ENCODE measurements at regions not wholly inside any gene's neighbourhood (a gene's known extent, or its start where the extent isn't known, plus 50 kb on each side); places are given as distances from the start of the nearest gene placed in this dataset.
"Not testable (repeated sequence)": the region's sequence is repeated elsewhere in the genome, so short reads cannot be mapped to it uniquely, and the experiment has no call there.

DNA sequence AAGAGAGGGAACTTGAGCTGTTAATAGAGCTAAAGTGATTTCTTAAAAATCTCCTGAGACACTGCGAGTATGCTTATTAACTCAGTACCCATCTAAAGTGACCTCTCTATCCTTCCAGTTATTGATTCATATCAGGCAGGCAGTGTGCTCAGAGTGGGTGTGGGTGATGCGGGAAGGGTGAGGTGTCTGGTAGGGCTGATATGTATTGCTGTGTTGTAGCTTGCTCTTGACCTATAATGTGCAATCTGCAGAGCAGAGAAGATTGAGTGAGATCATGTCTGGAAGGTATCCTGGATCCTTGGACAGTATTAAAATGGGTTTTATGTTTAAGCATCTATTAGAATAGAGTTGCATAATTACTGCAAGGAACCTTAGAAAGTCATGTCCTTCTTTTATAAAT is 71.9 kb upstream of the SEC22B start:
- POLR2A ChIA-PET; H3K4me3 Mint-ChIP-seq; H3K4me1 Mint-ChIP-seq; intact Hi-C loops (cut with DNase I, micrococcal nuclease); H3K27ac Mint-ChIP-seq; H3K36me3 Mint-ChIP-seq (ENCODE audit: low read depth); H3K27me3 Mint-ChIP-seq; ATAC-seq; CTCF ChIA-PET; DNase-seq; H3K9me3 Mint-ChIP-seq (ENCODE audit: low read depth): not testable (repeated sequence)

DNA sequence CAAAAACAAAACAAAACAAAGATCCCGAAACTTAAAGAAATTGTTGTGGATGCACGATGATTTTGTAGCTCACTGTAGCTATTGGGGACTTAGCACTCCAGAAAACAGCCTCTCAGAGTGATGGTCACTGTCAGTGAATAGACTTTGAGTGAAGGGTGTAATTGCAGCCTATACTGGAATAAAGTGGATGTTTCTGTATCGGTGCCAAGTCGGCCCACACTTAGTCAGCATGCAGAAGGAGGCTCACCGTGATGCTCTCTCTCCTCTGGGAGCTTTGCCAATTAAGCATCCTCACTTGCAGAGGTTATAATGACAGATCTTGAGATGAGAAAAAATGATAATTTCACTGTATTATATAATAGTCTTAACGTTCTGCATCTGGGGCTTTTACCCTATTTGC is 67.5 kb upstream of the SEC22B start:
- intact Hi-C loops (cut with DNase I, micrococcal nuclease); H3K4me1 Mint-ChIP-seq; CTCF ChIA-PET; POLR2A ChIA-PET; H3K27me3 Mint-ChIP-seq; H3K9me3 Mint-ChIP-seq (ENCODE audit: low read depth); H3K4me3 Mint-ChIP-seq; H3K27ac Mint-ChIP-seq; H3K36me3 Mint-ChIP-seq (ENCODE audit: low read depth); DNase-seq; ATAC-seq: not testable (repeated sequence)

DNA sequence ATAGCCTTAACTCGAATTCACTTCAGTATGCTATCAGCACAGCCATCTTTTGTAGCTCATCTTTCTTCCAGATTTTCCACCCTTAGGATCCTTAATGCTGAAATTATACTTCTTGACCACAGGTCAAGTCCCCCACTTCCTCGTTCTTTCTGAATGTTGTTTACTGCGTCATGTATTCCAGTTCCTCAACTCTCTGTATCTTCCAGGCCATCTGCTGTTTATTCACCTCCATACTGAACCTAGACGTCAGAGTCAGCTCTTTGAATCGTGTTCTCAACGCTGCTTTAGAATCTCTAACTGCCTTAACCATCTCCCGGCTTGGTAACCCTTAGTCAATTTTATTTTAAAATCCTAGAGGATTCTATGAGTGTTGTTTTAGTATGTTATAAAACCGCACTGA is 66.3 kb upstream of the SEC22B start:
- POLR2A ChIA-PET; H3K4me1 Mint-ChIP-seq; H3K27ac Mint-ChIP-seq; H3K4me3 Mint-ChIP-seq; DNase-seq; H3K27me3 Mint-ChIP-seq; CTCF ChIA-PET; H3K36me3 Mint-ChIP-seq (ENCODE audit: low read depth); H3K9me3 Mint-ChIP-seq (ENCODE audit: low read depth); ATAC-seq; intact Hi-C loops (cut with DNase I, micrococcal nuclease): not testable (repeated sequence)

DNA sequence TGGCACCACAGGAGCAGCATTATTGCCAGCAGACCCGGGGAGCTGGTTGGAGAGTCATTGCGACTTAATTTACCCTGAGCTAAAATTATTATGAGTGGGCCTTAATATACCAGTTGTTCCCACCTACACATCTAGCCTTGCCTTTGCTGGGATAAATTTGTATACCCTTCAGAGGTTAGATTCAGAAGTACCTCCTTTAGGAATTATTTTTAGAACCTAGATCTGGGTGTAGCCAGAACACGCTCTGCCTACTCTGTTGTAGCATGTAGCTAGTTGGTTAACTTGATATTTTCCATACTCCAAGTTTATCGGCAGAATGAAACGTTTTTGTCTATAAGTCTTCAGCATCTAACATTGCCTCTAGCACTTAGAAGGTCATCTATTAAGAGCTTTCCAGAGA is 65.5 kb upstream of the SEC22B start:
- POLR2A ChIA-PET; CTCF ChIA-PET; H3K4me3 Mint-ChIP-seq; ATAC-seq; H3K27ac Mint-ChIP-seq; H3K4me1 Mint-ChIP-seq; H3K9me3 Mint-ChIP-seq (ENCODE audit: low read depth); intact Hi-C loops (cut with DNase I, micrococcal nuclease); DNase-seq; H3K36me3 Mint-ChIP-seq (ENCODE audit: low read depth); H3K27me3 Mint-ChIP-seq: not testable (repeated sequence)

DNA sequence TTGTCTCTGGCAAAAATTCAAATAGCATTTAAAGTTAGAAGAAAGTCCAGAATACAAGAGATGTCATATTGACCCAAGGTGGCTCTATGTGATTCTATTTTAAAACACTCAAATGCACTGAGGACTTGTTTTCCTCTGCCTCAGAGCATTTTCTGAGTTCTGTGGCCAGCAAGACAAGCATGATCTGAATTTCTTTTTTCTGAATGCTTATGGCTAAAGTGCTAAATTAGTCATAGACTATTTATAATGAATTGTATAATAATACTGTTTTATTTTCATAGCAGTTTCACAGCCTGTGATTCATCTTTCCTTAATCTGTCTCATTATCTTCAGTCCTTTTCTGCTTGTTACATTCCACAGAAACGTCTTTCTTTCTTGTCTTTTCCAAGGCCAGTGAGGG is 63.9 kb upstream of the SEC22B start:
- POLR2A ChIA-PET; H3K4me1 Mint-ChIP-seq; H3K36me3 Mint-ChIP-seq (ENCODE audit: low read depth); H3K27ac Mint-ChIP-seq; H3K9me3 Mint-ChIP-seq (ENCODE audit: low read depth); H3K27me3 Mint-ChIP-seq; H3K4me3 Mint-ChIP-seq; CTCF ChIA-PET; DNase-seq; ATAC-seq; intact Hi-C loops (cut with DNase I, micrococcal nuclease): not testable (repeated sequence)

DNA sequence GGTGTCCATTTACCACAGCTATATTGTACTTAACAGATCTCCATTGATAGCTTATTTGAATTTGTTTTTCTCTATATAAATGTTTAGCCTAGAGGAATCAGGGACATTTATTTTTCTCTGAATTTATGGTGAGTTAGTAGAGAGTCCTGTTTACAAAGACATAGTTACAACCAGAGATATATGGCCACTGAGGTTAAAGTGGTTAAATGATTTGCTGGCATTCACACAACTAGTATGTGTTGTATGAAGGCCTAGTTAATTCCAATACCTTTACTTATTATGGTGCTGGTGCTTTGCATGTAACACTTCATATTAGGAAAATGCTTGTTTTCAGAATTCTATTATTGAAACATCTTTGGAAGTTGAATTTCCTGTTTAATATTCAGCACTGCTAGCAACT is 63.0 kb upstream of the SEC22B start:
- H3K36me3 Mint-ChIP-seq (ENCODE audit: low read depth); intact Hi-C loops (cut with DNase I, micrococcal nuclease); CTCF ChIA-PET; H3K27ac Mint-ChIP-seq; H3K4me1 Mint-ChIP-seq; ATAC-seq; H3K4me3 Mint-ChIP-seq; H3K27me3 Mint-ChIP-seq; DNase-seq; POLR2A ChIA-PET; H3K9me3 Mint-ChIP-seq (ENCODE audit: low read depth): not testable (repeated sequence)

DNA sequence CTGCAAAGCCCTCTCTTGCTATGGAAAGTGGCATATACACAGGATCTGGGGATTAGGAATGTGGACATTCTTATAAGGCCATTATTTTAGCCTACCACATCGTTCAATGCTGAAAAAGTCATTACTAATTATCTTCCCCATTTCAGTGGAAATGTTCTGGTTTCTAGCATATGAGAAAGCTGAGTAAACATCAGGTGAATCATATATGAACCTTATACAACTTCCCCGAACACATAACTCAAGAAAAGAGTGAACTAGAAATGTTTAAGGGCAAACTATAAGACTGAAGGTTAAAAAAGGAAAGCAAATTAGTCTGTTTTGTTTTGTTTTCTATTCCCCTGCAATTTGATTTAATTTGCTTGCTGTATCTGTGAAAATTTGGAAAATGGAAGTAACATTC is 62.5 kb upstream of the SEC22B start:
- CTCF ChIA-PET; H3K27me3 Mint-ChIP-seq; H3K4me3 Mint-ChIP-seq; H3K27ac Mint-ChIP-seq; intact Hi-C loops (cut with DNase I, micrococcal nuclease); DNase-seq; POLR2A ChIA-PET; ATAC-seq; H3K4me1 Mint-ChIP-seq; H3K9me3 Mint-ChIP-seq (ENCODE audit: low read depth); H3K36me3 Mint-ChIP-seq (ENCODE audit: low read depth): not testable (repeated sequence)

DNA sequence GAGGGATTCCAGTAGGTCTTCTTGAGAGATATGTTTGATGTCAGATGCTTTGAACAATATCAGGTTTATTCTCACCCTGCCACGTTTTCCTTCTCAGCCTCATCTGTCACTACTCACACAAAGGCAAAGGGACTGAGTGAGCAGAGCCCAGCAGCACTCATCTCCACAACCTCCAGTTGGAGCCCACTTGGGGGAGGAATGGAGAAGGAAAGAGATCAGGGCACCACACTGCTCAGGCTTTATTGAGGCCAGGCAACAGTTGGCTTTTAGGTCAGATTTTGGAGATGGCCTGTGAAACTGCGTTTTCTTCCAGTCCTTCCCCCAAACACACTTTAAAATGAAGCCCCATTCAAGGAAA is 57.3 kb upstream of the SEC22B start:
- CTCF ChIA-PET; H3K9me3 Mint-ChIP-seq (ENCODE audit: low read depth); H3K4me3 Mint-ChIP-seq; H3K27ac Mint-ChIP-seq; H3K4me1 Mint-ChIP-seq; H3K36me3 Mint-ChIP-seq (ENCODE audit: low read depth); POLR2A ChIA-PET; intact Hi-C loops (cut with DNase I, micrococcal nuclease); H3K27me3 Mint-ChIP-seq; DNase-seq: not testable (repeated sequence)
- peak; percentile 6 for ATAC-seq

DNA sequence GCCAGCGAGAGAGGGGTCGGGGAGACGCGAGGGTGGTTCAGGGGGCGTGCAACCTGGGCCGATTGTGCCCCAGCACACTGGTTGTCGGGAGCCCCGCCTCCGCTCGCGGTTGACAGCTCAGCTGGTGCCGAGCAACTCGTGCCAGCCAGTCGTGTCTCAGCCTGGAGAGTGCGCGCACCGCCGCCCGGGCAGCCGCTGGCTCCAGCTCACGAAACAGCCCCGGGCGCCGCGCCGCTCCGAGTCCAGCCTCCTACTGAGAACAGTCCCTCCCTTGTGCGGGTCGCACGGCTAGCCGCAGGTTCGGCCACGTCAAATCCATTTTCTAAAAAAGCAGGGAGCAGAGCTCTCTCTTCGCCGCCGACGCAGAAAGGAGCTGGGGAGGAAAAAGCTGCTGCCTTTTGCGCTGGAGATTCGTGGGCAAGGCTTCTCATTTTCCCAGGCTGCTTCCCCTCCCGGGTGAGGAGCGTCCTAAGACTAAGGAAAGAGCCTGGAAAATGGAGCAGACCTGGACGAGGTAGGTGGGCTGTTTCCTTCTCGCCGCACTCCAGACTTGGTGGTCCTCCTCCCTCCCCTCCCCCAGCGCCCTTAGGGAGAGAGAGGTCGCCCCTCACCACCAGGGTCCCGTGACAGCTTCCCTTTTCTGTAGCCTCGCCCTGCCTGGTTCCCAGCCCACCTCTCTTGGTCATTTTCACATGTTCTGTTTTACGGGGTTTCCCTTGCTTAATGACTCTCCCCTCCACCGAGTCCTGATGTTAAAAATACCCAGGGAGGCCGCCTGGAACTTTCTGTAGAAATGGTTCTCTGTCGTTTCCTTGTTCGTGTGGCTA is 56.7 kb upstream of the SEC22B start:
- H3K9me3 Mint-ChIP-seq (ENCODE audit: low read depth); intact Hi-C loops (cut with DNase I, micrococcal nuclease); H3K27ac Mint-ChIP-seq; H3K4me1 Mint-ChIP-seq; CTCF ChIA-PET; H3K36me3 Mint-ChIP-seq (ENCODE audit: low read depth); POLR2A ChIA-PET; DNase-seq; H3K4me3 Mint-ChIP-seq; H3K27me3 Mint-ChIP-seq: not testable (repeated sequence)
- peak; percentile 93 for ATAC-seq

DNA sequence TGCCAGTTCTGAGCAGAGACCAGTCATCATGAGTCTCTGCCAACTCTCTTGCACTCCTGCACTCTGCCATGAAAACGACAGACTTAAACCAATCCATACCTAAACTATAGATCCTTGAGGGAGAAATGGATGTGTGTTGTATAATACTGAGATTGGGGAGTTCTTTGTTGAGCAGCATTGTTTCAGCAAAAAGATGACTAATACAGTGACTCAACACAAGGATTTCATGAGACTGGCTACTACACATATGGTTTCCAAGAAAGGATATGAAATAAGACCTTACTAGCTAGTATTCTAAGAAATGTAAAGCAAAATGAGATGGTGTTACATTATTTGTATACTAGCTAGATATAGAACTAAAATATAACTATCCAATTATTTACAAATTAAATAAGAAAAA is 53.5 kb upstream of the SEC22B start:
- POLR2A ChIA-PET; H3K36me3 Mint-ChIP-seq (ENCODE audit: low read depth); H3K4me3 Mint-ChIP-seq; H3K4me1 Mint-ChIP-seq; H3K27ac Mint-ChIP-seq; H3K27me3 Mint-ChIP-seq; H3K9me3 Mint-ChIP-seq (ENCODE audit: low read depth); DNase-seq; CTCF ChIA-PET; intact Hi-C loops (cut with DNase I, micrococcal nuclease): not testable (repeated sequence)
- ATAC-seq, result peak; percentile 68
